H1 (cell line): ENCODE measurements at regions not wholly inside any gene's neighbourhood (a gene's known extent, or its start where the extent isn't known, plus 50 kb on each side); places are given as distances from the start of the nearest gene placed in this dataset.

Experiments used
- CTCF ChIA-PET: fragments of 300-600 bp; sonication (Branson Sonifier 250); formaldehyde crosslinking; loops from one replicate; lab custom pipeline; 2021; ENCODE audit not compliant: partially characterized antibody; lab: Charles Lee
- POLR2A ChIA-PET: fragments of 300-600 bp; sonication (Branson Sonifier 250); formaldehyde crosslinking; loops from one replicate; lab custom pipeline; 2021; ENCODE audit warnings: inconsistent platforms; ENCODE audit not compliant: partially characterized antibody; lab: Charles Lee
- DNase-seq, 2 experiments: peaks; one replicate each; pipeline versions ENCODE4 v3.0.0 to v3.0.0-alpha.2; 2010 to 2022; ENCODE audit warnings: low spot score in 2 of 2, low read depth in 1 of 2, mixed read lengths in 1 of 2
- FAIRE-seq: peaks from 2 replicates; lab custom pipeline; 2011; peaks lifted over from hg19 to GRCh38; lab: Jason Lieb, UNC
- H2AFZ ChIP-seq: 2 replicates; pipeline ENCODE4 v1.8.1; 2012; ENCODE audit warnings: low read length, inconsistent platforms
- H2AK5ac ChIP-seq: 2 replicates; pipeline ENCODE4 v1.6.1; 2013; ENCODE audit warnings: low read depth, low read length
- H2BK120ac ChIP-seq: replicated peaks from 2 replicates; pipeline ENCODE3; 2013; ENCODE audit warnings: low read depth, low read length, inconsistent platforms
- H2BK12ac ChIP-seq: 2 replicates; pipeline ENCODE4 v1.6.1; 2013; ENCODE audit warnings: low read depth, low read length
- H2BK15ac ChIP-seq: 2 replicates; pipeline ENCODE4 v1.6.1; 2013; ENCODE audit warnings: low read length
- H2BK20ac ChIP-seq: 2 replicates; pipeline ENCODE4 v1.6.1; 2013; ENCODE audit warnings: low read length
- H2BK5ac ChIP-seq: 2 replicates; pipeline ENCODE4 v1.6.1; 2013; ENCODE audit warnings: low read depth, low read length
- H3K14ac ChIP-seq: 2 replicates; pipeline ENCODE4 v1.6.1; 2013; ENCODE audit warnings: inconsistent platforms; ENCODE audit not compliant: insufficient read length
- H3K18ac ChIP-seq: 2 replicates; pipeline ENCODE4 v1.6.1; 2013; ENCODE audit warnings: low read length; ENCODE audit errors: extremely low read depth
- H3K23ac ChIP-seq: 2 replicates; pipeline ENCODE4 v1.6.1; 2013; ENCODE audit warnings: inconsistent platforms; ENCODE audit not compliant: insufficient read length
- H3K23me2 ChIP-seq: 2 replicates; pipeline ENCODE4 v1.6.1; 2013; ENCODE audit warnings: low read depth, low read length
- H3K27ac ChIP-seq: 2 replicates; pipeline ENCODE4 v1.6.1; 2011; ENCODE audit warnings: low read depth, low read length, inconsistent platforms
- H3K27me3 ChIP-seq, 4 experiments: replicated peaks in 1 of 4; 1 replicate in 1 of 4; 2 replicates in 3 of 4; pipeline versions ENCODE4 v1.6.1 to v1.8.1; 2011 to 2013; ENCODE audit warnings: low read length in 3 of 4, mild to moderate bottlenecking in 3 of 4, inconsistent platforms in 2 of 4, mixed read lengths in 2 of 4, moderate library complexity in 1 of 4; ENCODE audit not compliant: control insufficient read depth in 3 of 4, insufficient read depth in 3 of 4; ENCODE audit errors: extremely low read depth in 1 of 4
- H3K36me3 ChIP-seq, 4 experiments: 2 replicates each; pipeline versions ENCODE4 v1.6.1 to v1.8.1; 2011 to 2013; ENCODE audit warnings: mild to moderate bottlenecking in 4 of 4, low read length in 3 of 4, moderate library complexity in 2 of 4, control low read depth in 1 of 4, inconsistent platforms in 1 of 4; ENCODE audit not compliant: insufficient read depth in 4 of 4, control insufficient read depth in 2 of 4
- H3K4ac ChIP-seq: replicated peaks from 2 replicates; pipeline ENCODE3; 2013; ENCODE audit warnings: low read length, low read depth, mixed read lengths, inconsistent platforms; ENCODE audit not compliant: insufficient read length
- H3K4me1 ChIP-seq, 4 experiments: replicated peaks in 1 of 4; 1 replicate in 1 of 4; 2 replicates in 3 of 4; pipeline versions ENCODE4 v1.6.1 to v1.8.1; 2011 to 2013; ENCODE audit warnings: low read length in 3 of 4, inconsistent platforms in 2 of 4, mixed read lengths in 1 of 4; ENCODE audit not compliant: insufficient read depth in 4 of 4, control insufficient read depth in 3 of 4
- H3K4me2 ChIP-seq, 2 experiments: 2 replicates each; pipeline versions ENCODE4 v1.6.1 to v1.8.1; 2011 to 2013; ENCODE audit warnings: low read depth in 2 of 2, low read length in 2 of 2, control low read depth in 1 of 2, inconsistent platforms in 1 of 2, mild to moderate bottlenecking in 1 of 2; ENCODE audit not compliant: insufficient read depth in 1 of 2
- H3K4me3 ChIP-seq, 4 experiments: fragments of 200-600, 300-600 bp in 1 of 4; sonication (generic), shearing (Covaris generic), sonication (Bioruptor Twin) in 1 of 4; 2 replicates each; pipeline versions ENCODE4 v1.5.1 to v1.8.1; 2011 to 2016; ENCODE audit warnings: low read length in 4 of 4, low read depth in 3 of 4, control low read depth in 2 of 4, inconsistent platforms in 2 of 4, mild to moderate bottlenecking in 2 of 4, mixed read lengths in 1 of 4, moderate library complexity in 1 of 4; ENCODE audit not compliant: insufficient read depth in 2 of 4; ENCODE audit errors: extremely low read depth in 1 of 4
- H3K56ac ChIP-seq: replicated peaks from 2 replicates; pipeline ENCODE3; 2013; ENCODE audit warnings: low read depth, mild to moderate bottlenecking, mixed read lengths, low read length, inconsistent platforms; ENCODE audit not compliant: insufficient read length
- H3K79me1 ChIP-seq: 2 replicates; pipeline ENCODE4 v1.6.1; 2013; ENCODE audit warnings: low read depth, low read length, control low read depth
- H3K79me2 ChIP-seq, 2 experiments: 2 replicates each; pipeline versions ENCODE4 v1.6.1 to v1.8.1; 2012 to 2013; ENCODE audit warnings: low read length in 2 of 2, mild to moderate bottlenecking in 2 of 2, inconsistent platforms in 1 of 2; ENCODE audit not compliant: insufficient read depth in 2 of 2, control insufficient read depth in 1 of 2
- H3K9ac ChIP-seq, 4 experiments: replicated peaks in 1 of 4; 1 replicate in 1 of 4; 2 replicates in 3 of 4; pipeline versions ENCODE4 v1.6.1 to v1.8.1; 2011 to 2013; ENCODE audit warnings: low read depth in 3 of 4, low read length in 3 of 4, control low read depth in 2 of 4, mild to moderate bottlenecking in 2 of 4, moderate library complexity in 2 of 4, inconsistent platforms in 1 of 4; ENCODE audit errors: extremely low read depth in 1 of 4
- H3K9me3 ChIP-seq, 2 experiments: 2 replicates each; pipeline versions ENCODE4 v1.6.1 to v1.8.1; 2012 to 2013; ENCODE audit warnings: mild to moderate bottlenecking in 2 of 2, moderate library complexity in 2 of 2, control low read depth in 1 of 2, inconsistent platforms in 1 of 2, low read depth in 1 of 2, low read length in 1 of 2, mixed read lengths in 1 of 2; ENCODE audit not compliant: insufficient read depth in 2 of 2
- H4K20me1 ChIP-seq, 2 experiments: replicated peaks in 1 of 2; 2 replicates each; pipeline versions ENCODE3 to v1.8.1; 2011 to 2013; ENCODE audit warnings: inconsistent platforms in 2 of 2, low read length in 2 of 2, mild to moderate bottlenecking in 1 of 2; ENCODE audit not compliant: insufficient read depth in 2 of 2, control insufficient read depth in 1 of 2
- H4K5ac ChIP-seq: 2 replicates; pipeline ENCODE4 v1.6.1; 2013; ENCODE audit warnings: low read length, low read depth, mixed read lengths, inconsistent platforms; ENCODE audit not compliant: insufficient read length
- H4K8ac ChIP-seq: 2 replicates; pipeline ENCODE4 v1.8.0; 2013; ENCODE audit warnings: mild to moderate bottlenecking, moderate library complexity, low read length, inconsistent platforms; ENCODE audit not compliant: insufficient read depth; ENCODE audit errors: extremely low read depth
- H4K91ac ChIP-seq: replicated peaks from 2 replicates; pipeline ENCODE3; 2013; ENCODE audit warnings: low read length, mixed read lengths, inconsistent platforms; ENCODE audit not compliant: insufficient read length
- ASH2L ChIP-seq: fragments of 200-600, 300-600 bp; sonication (generic); IDR thresholded peaks from one replicate; pipeline ENCODE4 v1.7.1; 2017; ENCODE audit warnings: low read length
- EP300 ChIP-seq, 2 experiments: IDR thresholded peaks; 1 replicate in 1 of 2; 2 replicates in 1 of 2; pipeline ENCODE4 v1.6.1; 2011 to 2012; ENCODE audit warnings: low read depth in 2 of 2, low read length in 2 of 2, mild to moderate bottlenecking in 2 of 2, borderline replicate concordance in 1 of 2, inconsistent platforms in 1 of 2, moderate library complexity in 1 of 2
- HDAC6 ChIP-seq: IDR thresholded peaks from one replicate; pipeline ENCODE4 v1.7.1; 2012; ENCODE audit warnings: low read depth, mild to moderate bottlenecking, inconsistent platforms, low read length, moderate library complexity
- POLR2AphosphoS5 ChIP-seq: IDR thresholded peaks from 2 replicates; pipeline ENCODE4 v1.6.1; 2011; ENCODE audit warnings: low read depth, low read length
- RAD21 ChIP-seq, 2 experiments: IDR thresholded peaks in 1 of 2; conservative IDR thresholded peaks in 1 of 2; 2 replicates each; pipeline ENCODE4 v1.6.1; 2011; ENCODE audit warnings: low read depth in 2 of 2, low read length in 2 of 2, improper control_type of control experiment in 1 of 2, inconsistent platforms in 1 of 2, mild to moderate bottlenecking in 1 of 2, moderate library complexity in 1 of 2
- RNF2 ChIP-seq: fragments of 200-900, 300-1000 bp; sonication (generic); IDR thresholded peaks from 2 replicates; pipeline ENCODE4 v1.7.1; 2016; ENCODE audit warnings: borderline replicate concordance, low read depth, mild to moderate bottlenecking, antibody characterized with exemption, low read length; ENCODE audit not compliant: poor library complexity, severe bottlenecking; ENCODE audit errors: missing control alignments
- RXRA ChIP-seq: IDR thresholded peaks from 2 replicates; pipeline ENCODE4 v1.6.1; 2011; ENCODE audit warnings: low read depth, mild to moderate bottlenecking, low read length, moderate library complexity; ENCODE audit not compliant: insufficient read depth
- SAP30 ChIP-seq: fragments of 300-600 bp; sonication (generic); IDR thresholded peaks from 2 replicates; pipeline ENCODE4 v1.7.1; 2012; ENCODE audit warnings: low read length, moderate library complexity, mild to moderate bottlenecking, inconsistent platforms; ENCODE audit not compliant: insufficient read depth, insufficient replicate concordance
- SIN3A ChIP-seq, 2 experiments: IDR thresholded peaks in 1 of 2; conservative IDR thresholded peaks in 1 of 2; 2 replicates each; pipeline ENCODE4 v1.6.1; 2011 to 2012; ENCODE audit warnings: low read length in 2 of 2, improper control_type of control experiment in 1 of 2, low read depth in 1 of 2, mild to moderate bottlenecking in 1 of 2
- SP1 ChIP-seq: IDR thresholded peaks from 2 replicates; pipeline ENCODE4 v1.6.1; 2011; ENCODE audit warnings: low read depth, low read length
- SP2 ChIP-seq: IDR thresholded peaks from 2 replicates; pipeline ENCODE4 v1.6.1; 2012; ENCODE audit warnings: mild to moderate bottlenecking, low read length, inconsistent platforms
- SUZ12 ChIP-seq: fragments of 200-600 bp; sonication (generic); IDR thresholded peaks from 2 replicates; pipeline ENCODE4 v1.6.1; 2012; ENCODE audit warnings: mild to moderate bottlenecking, inconsistent platforms, low read length, moderate library complexity, mixed read lengths
- ZNF274 ChIP-seq: IDR thresholded peaks from 2 replicates; pipeline ENCODE4 v1.7.0; 2012; ENCODE audit warnings: low read length, borderline replicate concordance; ENCODE audit errors: extremely low read depth
- TF ChIP-seq, protein P1 (sequence below): IDR thresholded peaks from 2 replicates; pipeline ENCODE4 v1.6.1; 2011; ENCODE audit warnings: low read length, improper control_type of control experiment

DNA sequence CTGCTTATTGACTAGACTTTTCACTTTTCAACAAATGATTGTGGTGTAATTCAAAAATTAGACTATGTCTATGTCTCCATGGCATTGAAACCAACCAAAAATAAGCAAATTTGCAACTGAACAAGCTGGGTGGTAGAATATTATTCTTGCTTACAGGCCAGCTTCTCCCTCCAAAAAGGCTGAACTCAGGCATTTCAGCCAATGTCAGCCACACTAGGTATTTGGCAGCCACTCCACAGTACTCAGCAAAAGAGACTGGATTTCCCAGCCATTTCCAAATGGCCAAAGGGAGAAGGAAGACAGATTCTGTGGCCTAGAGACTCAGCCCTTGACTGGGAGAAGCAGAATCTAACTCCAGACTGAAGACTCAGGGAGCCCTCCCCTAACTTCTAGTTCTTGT lies 121.8 kb upstream of the IRX5 start:
- no peak overlapping the region for H3K56ac ChIP-seq
- ChIA-PET CTCF (no interaction called here), POLR2A (no interaction called here)
- H2BK5ac ChIP-seq: no peak overlapping the region
- no peak overlapping the region for H3K4me3 ChIP-seq
- no peak overlapping the region for H2AK5ac ChIP-seq
- no peaks in the 10 kb centered on the region for H3K23me2 ChIP-seq
- H4K5ac ChIP-seq: no peak overlapping the region
- no peak overlapping the region for H3K27ac ChIP-seq
- H3K27me3 ChIP-seq: no peaks in the 10 kb centered on the region
- peaks cover 0 to 8% (median 5%) of the 10 kb centered on the region in 4 experiments; a peak in 3 of 7 replicates for H3K4me1 ChIP-seq
- no peak overlapping the region for H2BK12ac ChIP-seq
- FAIRE-seq (no peak), DNase-seq (no peak)
- no peak overlapping the region for H3K4ac ChIP-seq
- no peak overlapping the region for H4K91ac ChIP-seq
- H3K36me3 ChIP-seq: no peaks in the 10 kb centered on the region
- no peaks in the 10 kb centered on the region for H3K79me1 ChIP-seq
- no peak overlapping the region for H2AFZ ChIP-seq
- H4K20me1 ChIP-seq: no peaks in the 10 kb centered on the region
- H2BK120ac ChIP-seq: no peak overlapping the region
- H2BK15ac ChIP-seq: no peak overlapping the region
- H3K9me3 ChIP-seq: no peaks in the 10 kb centered on the region
- H3K4me2 ChIP-seq: no peak overlapping the region
- H3K79me2 ChIP-seq: no peaks in the 10 kb centered on the region
- no peak overlapping the region for H3K9ac ChIP-seq
- H2BK20ac ChIP-seq: no peak overlapping the region
- H4K8ac ChIP-seq: no peak overlapping the region
- no peak overlapping the region for H3K14ac ChIP-seq
- H3K23ac ChIP-seq: no peak overlapping the region
- no peak overlapping the region; the same call in 1 of the 2 replicates for H3K18ac ChIP-seq
- no peak for TF ChIP-seq RXRA
- TF ChIP-seq POLR2AphosphoS5: no peak
- no peak for TF ChIP-seq ASH2L
- no peak for TF ChIP-seq HDAC6
- no peak for TF ChIP-seq RAD21 (IDR thresholded peaks at IDR 0.05 in 1 of 2, conservative IDR thresholded peaks at IDR 0.05 in 1 of 2; ENCODE audit: low read depth in 2 of 2, low read length in 2 of 2)
- no peak for TF ChIP-seq SIN3A (conservative IDR thresholded peaks at IDR 0.05 in 1 of 2, IDR thresholded peaks at IDR 0.05 in 1 of 2; ENCODE audit: low read depth in 1 of 2, low read length in 2 of 2)
- no peak for TF ChIP-seq SP2
- no peak for TF ChIP-seq SAP30
- TF ChIP-seq, protein P1, sequence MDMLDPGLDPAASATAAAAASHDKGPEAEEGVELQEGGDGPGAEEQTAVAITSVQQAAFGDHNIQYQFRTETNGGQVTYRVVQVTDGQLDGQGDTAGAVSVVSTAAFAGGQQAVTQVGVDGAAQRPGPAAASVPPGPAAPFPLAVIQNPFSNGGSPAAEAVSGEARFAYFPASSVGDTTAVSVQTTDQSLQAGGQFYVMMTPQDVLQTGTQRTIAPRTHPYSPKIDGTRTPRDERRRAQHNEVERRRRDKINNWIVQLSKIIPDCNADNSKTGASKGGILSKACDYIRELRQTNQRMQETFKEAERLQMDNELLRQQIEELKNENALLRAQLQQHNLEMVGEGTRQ: no peak
- TF ChIP-seq SP1: no peak
- no peak for TF ChIP-seq ZNF274
- no peak for TF ChIP-seq RNF2
- TF ChIP-seq EP300 (IDR thresholded peaks at IDR 0.05; ENCODE audit: borderline replicate concordance in 1 of 2, low read depth in 2 of 2, low read length in 2 of 2): no peak
- TF ChIP-seq SUZ12: no peak
